Keratinocyte (primary cell): ENCODE measurements at regions not wholly inside any gene's neighbourhood (a gene's known extent, or its start where the extent isn't known, plus 50 kb on each side); places are given as distances from the start of the nearest gene placed in this dataset.

Source experiments
- DNase-seq: peaks from one replicate; pipeline ENCODE4 v3.0.0-alpha.2; 2011; ENCODE audit warnings: low read depth, missing footprints, low spot score
- FAIRE-seq: peaks from 2 replicates; lab custom pipeline; 2011; peaks lifted over from hg19 to GRCh38; lab: Jason Lieb, UNC
- H2AFZ ChIP-seq: 2 replicates; pipeline ENCODE4 v1.6.0; 2012; ENCODE audit warnings: low read length, control low read depth, inconsistent platforms; ENCODE audit not compliant: control insufficient read depth
- H3K27ac ChIP-seq: 2 replicates; pipeline ENCODE4 v1.5.1; 2011; ENCODE audit warnings: low read length; ENCODE audit not compliant: control insufficient read depth, insufficient read depth
- H3K27me3 ChIP-seq: 3 replicates; pipeline ENCODE4 v1.6.0; 2011; ENCODE audit warnings: low read length; ENCODE audit not compliant: control insufficient read depth, insufficient read depth; ENCODE audit errors: extremely low read depth
- H3K36me3 ChIP-seq, 2 experiments: 2 replicates in 1 of 2; 3 replicates in 1 of 2; pipeline ENCODE4 v1.5.1; 2011; ENCODE audit warnings: low read length in 2 of 2, mild to moderate bottlenecking in 1 of 2; ENCODE audit not compliant: control insufficient read depth in 2 of 2, insufficient read depth in 2 of 2; ENCODE audit errors: extremely low read depth in 1 of 2
- H3K4me1 ChIP-seq: 3 replicates; pipeline ENCODE4 v1.5.1; 2011; ENCODE audit warnings: low read length; ENCODE audit not compliant: control insufficient read depth, insufficient read depth; ENCODE audit errors: extremely low read depth
- H3K4me2 ChIP-seq: 3 replicates; pipeline ENCODE4 v1.6.0; 2011; ENCODE audit warnings: low read depth, low read length; ENCODE audit not compliant: control insufficient read depth, insufficient read depth; ENCODE audit errors: extremely low read depth
- H3K4me3 ChIP-seq, 3 experiments: fragments of 200-600 bp in 1 of 3; sonication (generic) in 1 of 3; 2 replicates in 2 of 3; 3 replicates in 1 of 3; pipeline ENCODE4 v1.5.1; 2011 to 2016; ENCODE audit warnings: low read length in 3 of 3, mild to moderate bottlenecking in 3 of 3, control low read depth in 2 of 3, inconsistent platforms in 1 of 3, low read depth in 1 of 3, mixed read lengths in 1 of 3, mixed run types in 1 of 3, moderate library complexity in 1 of 3; ENCODE audit not compliant: control insufficient read depth in 2 of 3, insufficient read depth in 2 of 3; ENCODE audit errors: extremely low read depth in 1 of 3
- H3K79me2 ChIP-seq: 2 replicates; pipeline ENCODE4 v1.6.0; 2012; ENCODE audit warnings: low read length; ENCODE audit not compliant: control insufficient read depth, insufficient read depth
- H3K9ac ChIP-seq: 3 replicates; pipeline ENCODE4 v1.6.0; 2011; ENCODE audit warnings: low read length; ENCODE audit not compliant: control insufficient read depth, insufficient read depth; ENCODE audit errors: extremely low read depth
- H3K9me1 ChIP-seq: 3 replicates; pipeline ENCODE4 v1.6.0; 2011; ENCODE audit warnings: low read length; ENCODE audit not compliant: control insufficient read depth, insufficient read depth; ENCODE audit errors: extremely low read depth
- H3K9me3 ChIP-seq: 2 replicates; pipeline ENCODE4 v1.5.1; 2012; ENCODE audit warnings: low read depth, low read length; ENCODE audit not compliant: control insufficient read depth
- H4K20me1 ChIP-seq: 3 replicates; pipeline ENCODE4 v1.6.0; 2011; ENCODE audit warnings: low read length; ENCODE audit not compliant: control insufficient read depth, insufficient read depth; ENCODE audit errors: extremely low read depth
- CTCF ChIP-seq, 3 experiments: IDR thresholded peaks in 1 of 3; conservative IDR thresholded peaks in 1 of 3; optimal IDR thresholded peaks in 1 of 3; 2 replicates in 2 of 3; 3 replicates in 1 of 3; pipeline versions ENCODE3 to v1.5.1; 2011; ENCODE audit warnings: low read length in 3 of 3, mild to moderate bottlenecking in 3 of 3, moderate library complexity in 2 of 3, control low read depth in 1 of 3, inconsistent platforms in 1 of 3; ENCODE audit not compliant: insufficient read depth in 2 of 3; ENCODE audit errors: extremely low read depth in 1 of 3
- EZH2 ChIP-seq: IDR thresholded peaks from one replicate; pipeline ENCODE4 v1.6.1; 2012; ENCODE audit warnings: inconsistent platforms, mild to moderate bottlenecking, low read length, moderate library complexity
- dilution Hi-C: fragments of 300-500 bp; cut with MboI; formaldehyde crosslinking; loops from one replicate; pipeline ENCODE4 v1.7.0; 2020; ENCODE audit warnings: low sequenced_read_pairs; ENCODE audit not compliant: extremely low pct_ligation_motif_present

DNA sequence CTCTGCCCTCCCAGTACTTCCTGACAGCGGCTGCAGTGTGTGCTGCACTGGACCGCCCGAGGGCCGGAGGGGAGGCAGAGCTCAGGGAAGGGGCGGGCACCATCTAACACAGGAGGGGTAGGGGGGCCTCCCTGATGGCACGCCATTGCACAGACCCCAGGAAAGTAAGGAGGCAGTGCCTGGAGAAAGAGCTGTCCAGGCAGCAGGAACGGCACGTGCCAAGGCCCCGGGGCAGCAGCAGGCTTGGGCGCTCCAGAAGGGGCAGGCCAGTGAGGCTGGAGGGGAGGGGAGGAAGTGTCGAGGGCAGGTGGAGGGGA lies 110.7 kb downstream of the CRYAA start:
- Histone ChIP-seq H3K9ac (no peak overlapping the region), H3K4me1 (no peaks in the 10 kb centered on the region), H4K20me1 (no peaks in the 10 kb centered on the region), H3K27me3 (peaks cover 36% of the 10 kb centered on the region), H3K36me3 (no peaks in the 10 kb centered on the region), H3K79me2 (no peaks in the 10 kb centered on the region), H3K9me3 (no peaks in the 10 kb centered on the region), H3K4me3 (no peak overlapping the region), H3K4me2 (no peak overlapping the region), H3K27ac (no peak overlapping the region), H3K9me1 (no peaks in the 10 kb centered on the region), H2AFZ (no peak overlapping the region)
- no peak for FAIRE-seq
- no peak for DNase-seq
- no peak for TF ChIP-seq CTCF (optimal IDR thresholded peaks at IDR 0.05 in 1 of 3, IDR thresholded peaks at IDR 0.05 in 1 of 3, conservative IDR thresholded peaks at IDR 0.05 in 1 of 3; ENCODE audit: extremely low read depth in 1 of 3, insufficient read depth in 2 of 3, low read length in 3 of 3)
- TF ChIP-seq EZH2: no peak
- dilution Hi-C loops: no loop called here

DNA sequence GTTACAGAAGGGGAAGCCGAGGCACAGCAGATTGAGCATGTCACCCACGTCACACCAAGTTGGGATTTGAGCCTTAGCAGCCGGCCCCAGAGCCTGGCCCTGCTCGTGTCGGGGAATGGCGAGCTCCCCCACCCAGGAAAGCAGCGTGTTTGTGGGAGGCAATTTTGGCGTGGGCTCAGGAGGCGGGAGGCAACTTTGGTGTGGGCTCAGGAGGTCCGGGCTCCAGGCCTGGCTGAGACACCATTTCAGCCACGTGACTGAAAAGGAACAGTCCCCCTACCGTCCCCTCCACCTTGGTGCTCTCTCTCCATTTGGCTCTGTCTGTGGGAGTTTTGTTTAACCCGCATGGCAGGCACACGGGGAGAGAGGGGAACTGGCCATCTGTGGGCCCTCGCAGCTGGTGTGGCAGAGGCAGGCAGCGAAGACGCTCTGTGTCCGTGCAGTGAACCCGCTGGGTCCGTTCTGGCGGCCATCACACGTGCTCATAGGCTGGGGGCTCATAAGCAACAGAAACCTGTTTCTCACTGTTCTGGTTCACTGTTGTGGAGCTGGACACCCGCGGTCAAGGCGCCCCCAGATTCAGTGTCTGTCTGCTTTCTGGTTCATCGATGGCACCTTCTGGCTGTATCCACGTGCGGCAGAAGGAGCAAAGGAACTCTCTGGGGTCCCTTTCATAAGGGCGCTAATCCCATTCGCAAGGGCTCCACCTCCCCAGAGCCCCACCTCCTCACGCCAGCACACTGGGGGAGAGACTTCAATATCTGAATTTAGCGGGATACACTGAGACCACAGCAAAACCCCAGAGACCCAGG lies 110.2 kb downstream of the CRYAA start:
- H3K9ac ChIP-seq: no peak overlapping the region
- dilution Hi-C loops: no loop called here
- no peaks in the 10 kb centered on the region for H3K79me2 ChIP-seq
- H3K9me3 ChIP-seq: no peaks in the 10 kb centered on the region
- no peak overlapping the region for H3K4me3 ChIP-seq
- no peak for DNase-seq
- H3K27ac ChIP-seq: no peak overlapping the region
- no peaks in the 10 kb centered on the region for H3K4me1 ChIP-seq
- H2AFZ ChIP-seq: no peak overlapping the region
- no peak for FAIRE-seq
- H3K36me3 ChIP-seq: no peaks in the 10 kb centered on the region
- H3K9me1 ChIP-seq: no peaks in the 10 kb centered on the region
- H3K27me3 ChIP-seq: peaks cover 41% of the 10 kb centered on the region
- H3K4me2 ChIP-seq: no peak overlapping the region
- no peaks in the 10 kb centered on the region for H4K20me1 ChIP-seq
- TF ChIP-seq EZH2 (no peak), CTCF (optimal IDR thresholded peaks at IDR 0.05 in 1 of 3, IDR thresholded peaks at IDR 0.05 in 1 of 3, conservative IDR thresholded peaks at IDR 0.05 in 1 of 3; ENCODE audit: extremely low read depth in 1 of 3, insufficient read depth in 2 of 3, low read length in 3 of 3) (no peak)
